ENCODE measurements at regions not wholly inside any gene's neighbourhood (a gene's known extent, or its start where the extent isn't known, plus 50 kb on each side); places are given as distances from the start of the nearest gene placed in this dataset.

- no peak for DNase-seq
These were observed 225.6 kb downstream of the HAUS1 start for GRCh38 chr18:46329736-46330246.

- DNase-seq, result no peak
These were observed 227.1 kb downstream of the HAUS1 start for GRCh38 chr18:46331316-46331715.

DNA sequence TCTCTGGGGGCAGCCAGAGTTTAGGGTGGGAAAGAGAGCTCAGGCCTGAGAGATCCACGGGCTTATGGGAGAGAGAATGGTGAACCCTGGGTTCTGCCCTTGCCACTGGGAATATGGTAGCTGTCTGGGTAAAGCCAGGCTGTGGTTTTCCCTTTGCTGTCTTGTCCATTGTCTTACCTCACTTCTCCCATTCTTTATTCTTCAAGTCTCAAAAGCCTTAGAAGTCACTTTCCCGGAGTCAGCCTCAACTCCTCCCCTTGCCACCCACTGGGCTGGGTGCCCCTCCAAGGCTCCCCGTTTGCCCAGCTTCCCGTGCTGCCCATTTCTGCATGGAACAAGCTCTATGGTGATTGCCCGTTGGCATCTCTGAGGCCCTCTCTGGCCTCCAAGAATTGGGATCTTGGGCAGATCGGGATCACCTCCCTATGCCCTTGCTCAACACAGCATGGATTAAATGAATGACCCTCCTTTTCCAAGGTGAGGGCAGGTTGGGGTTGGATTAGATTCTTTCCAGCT is 228.2 kb downstream of the HAUS1 start:
- DNase-seq, result no peak

GRCh38 chr18:46332921-46333341 is 228.7 kb downstream of the HAUS1 start:
- DNase-seq, result peak; percentile 33

DNA sequence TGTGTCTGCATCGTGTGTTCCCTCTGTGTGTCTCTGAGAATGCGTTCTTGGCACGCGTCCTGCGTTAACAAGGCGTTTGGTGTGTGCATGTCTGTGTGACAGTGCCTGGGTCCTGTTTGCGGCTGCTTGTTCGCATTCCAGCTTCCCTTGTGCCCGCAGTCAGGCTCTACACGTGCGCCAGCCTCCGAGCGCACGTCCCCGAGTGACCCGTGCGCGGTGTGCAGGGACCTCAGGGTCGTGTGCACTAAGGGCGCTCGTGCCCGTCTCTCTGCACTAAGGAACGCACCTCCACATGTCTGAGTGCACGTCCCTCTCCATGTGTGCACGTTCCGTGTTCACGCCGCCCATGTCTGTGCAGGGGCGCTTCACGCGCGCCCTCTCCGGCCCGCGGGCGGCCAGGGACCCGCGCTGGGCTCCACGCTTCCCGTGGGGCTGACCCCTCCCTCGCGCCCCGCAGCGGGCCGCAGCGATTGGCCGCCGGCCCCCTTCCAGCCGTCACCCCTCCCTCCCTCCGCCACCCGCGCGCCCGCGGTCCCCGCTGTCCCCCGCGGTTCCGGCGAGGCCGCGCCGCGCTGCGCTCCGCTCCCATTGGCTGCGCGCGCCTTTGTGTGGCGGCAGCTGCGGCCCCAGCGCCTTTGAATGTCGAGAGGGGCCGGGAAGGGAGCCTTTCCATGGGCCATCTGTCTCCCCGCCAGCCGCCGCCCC is 229.4 kb downstream of the HAUS1 start:
- DNase-seq, result peak; percentile 33

GRCh38 chr18:46334868-46335281 is 230.7 kb downstream of the HAUS1 start:
- DNase-seq, result peak; percentile 14

- DNase-seq, result no peak
These were observed 231.4 kb downstream of the HAUS1 start for GRCh38 chr18:46335534-46336101.

DNA sequence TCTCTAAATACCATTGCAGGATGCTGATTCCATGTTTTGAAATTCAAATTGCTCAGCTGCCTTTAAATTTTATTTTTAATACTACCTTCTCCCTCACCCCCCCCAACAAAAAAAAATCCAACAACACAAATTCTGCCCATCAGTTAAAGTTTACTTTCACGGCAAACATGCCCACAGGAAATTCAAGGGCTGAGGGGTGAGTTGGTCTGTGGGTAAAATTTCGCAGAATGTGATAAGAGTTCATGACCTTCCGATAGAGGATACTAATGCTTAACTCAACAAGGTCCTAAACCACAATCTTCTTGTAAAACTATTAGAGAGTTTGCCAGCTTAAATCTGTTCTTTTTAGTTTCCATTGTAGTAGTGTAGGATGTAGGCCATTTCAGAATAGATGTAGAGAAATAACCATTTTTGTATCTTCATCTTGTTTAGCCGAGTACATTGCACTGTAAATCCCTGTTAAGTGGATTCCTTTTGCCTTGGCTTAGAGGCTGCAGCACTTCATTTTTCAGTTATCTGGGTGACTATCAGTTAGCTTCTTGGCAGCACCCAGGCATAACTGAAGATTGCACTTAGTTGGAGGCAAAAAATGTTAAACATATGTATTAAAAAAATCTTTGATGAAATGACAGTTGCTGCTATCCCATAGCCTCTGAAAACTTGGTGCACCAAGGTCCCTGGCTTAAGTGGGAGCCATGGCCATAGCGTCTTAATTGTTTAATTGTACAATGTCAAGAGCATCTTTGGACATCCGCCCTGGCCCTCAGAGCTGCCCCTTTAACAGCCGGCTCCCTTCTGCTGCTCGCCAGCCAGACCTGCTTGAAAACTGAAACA is 232.3 kb downstream of the HAUS1 start:
- no peak for DNase-seq

DNA sequence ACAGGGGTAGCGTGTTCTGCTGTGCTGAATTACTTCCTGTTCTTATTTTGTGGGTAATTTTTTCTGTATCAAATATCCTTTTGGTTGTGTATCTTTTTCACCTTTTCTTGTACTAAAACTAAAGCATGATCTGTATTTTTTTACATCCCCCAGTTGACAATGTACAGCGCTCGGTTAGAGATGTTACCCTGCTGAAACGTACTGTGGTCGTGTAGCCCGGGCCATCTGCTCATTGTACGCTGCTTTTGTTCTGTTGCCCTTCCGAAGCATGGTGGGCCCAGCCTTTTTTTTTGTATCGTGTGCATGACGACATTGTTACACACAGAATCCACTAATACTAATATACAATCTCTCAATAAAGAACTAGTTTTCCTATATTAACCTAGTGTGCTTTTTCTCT is 233.1 kb downstream of the HAUS1 start:
- no peak for DNase-seq

- no peak for DNase-seq
These were observed 234.0 kb downstream of the HAUS1 start for GRCh38 chr18:46338205-46338604.

DNA sequence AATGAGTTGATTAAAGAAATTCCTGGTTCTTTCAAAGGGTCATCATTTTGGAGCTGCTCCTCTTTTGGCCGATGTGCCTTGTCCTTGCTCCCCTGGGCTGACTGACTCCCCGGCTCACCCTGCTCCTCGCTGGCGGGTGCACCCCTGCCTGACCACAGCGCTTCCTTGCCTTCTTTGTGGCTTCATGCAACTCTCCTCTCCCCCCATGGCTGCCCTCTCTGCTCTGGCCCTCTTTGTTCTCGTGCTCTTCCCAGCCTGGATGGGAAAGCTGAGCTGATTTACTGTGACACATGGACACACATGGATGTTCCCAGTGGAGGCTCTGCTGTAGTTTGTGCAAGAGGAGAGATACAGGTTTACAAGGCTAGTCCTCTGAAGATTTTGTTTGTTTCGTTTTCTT is 234.6 kb downstream of the HAUS1 start:
- DNase-seq, result no peak

- no peak for DNase-seq
These were observed 236.5 kb downstream of the HAUS1 start for GRCh38 chr18:46340716-46341115.

- no peak for DNase-seq
These were observed 237.9 kb downstream of the HAUS1 start for GRCh38 chr18:46341986-46342525.

- DNase-seq, result no peak
These were observed 239.3 kb downstream of the HAUS1 start for GRCh38 chr18:46343456-46343855.

GRCh38 chr18:46343931-46344372 is 239.8 kb downstream of the HAUS1 start:
- no peak for DNase-seq

GRCh38 chr18:46344416-46345180 is 240.4 kb downstream of the HAUS1 start:
- no peak for DNase-seq

DNA sequence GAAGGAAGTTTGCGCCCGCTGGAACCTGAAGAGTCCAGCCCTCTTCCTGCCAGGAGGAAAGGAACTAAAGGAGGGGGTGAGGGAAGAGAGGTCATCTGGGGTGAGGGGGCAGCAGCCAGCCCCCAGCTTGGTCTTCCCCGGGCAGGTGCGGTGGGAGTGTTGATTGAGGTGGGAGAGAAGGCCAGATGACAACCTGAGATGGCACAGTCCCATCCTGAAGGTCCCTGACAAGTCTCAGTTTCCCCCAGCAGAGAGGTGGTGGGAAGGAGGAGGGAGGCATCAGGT is 240.9 kb downstream of the HAUS1 start:
- no peak for DNase-seq

DNA sequence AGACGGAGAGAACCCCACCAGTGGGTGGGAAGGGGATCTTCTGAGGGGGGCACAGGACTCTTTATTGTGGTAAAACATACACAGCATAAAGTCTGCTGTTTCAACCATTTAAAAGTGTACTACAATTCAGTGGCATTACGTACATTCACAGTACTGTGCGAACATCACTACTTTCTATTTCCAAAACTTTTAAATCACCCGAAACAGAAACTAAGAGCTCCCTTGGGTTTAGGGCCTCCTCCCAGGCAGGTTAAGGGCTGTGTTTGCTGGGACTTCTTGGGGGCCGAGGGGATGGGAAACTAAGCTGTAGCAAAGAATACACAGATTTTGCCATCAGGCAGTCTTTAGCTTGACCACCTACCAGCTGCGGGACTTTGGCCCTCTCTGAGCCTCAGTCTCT is 242.0 kb downstream of the HAUS1 start:
- DNase-seq, result no peak

DNA sequence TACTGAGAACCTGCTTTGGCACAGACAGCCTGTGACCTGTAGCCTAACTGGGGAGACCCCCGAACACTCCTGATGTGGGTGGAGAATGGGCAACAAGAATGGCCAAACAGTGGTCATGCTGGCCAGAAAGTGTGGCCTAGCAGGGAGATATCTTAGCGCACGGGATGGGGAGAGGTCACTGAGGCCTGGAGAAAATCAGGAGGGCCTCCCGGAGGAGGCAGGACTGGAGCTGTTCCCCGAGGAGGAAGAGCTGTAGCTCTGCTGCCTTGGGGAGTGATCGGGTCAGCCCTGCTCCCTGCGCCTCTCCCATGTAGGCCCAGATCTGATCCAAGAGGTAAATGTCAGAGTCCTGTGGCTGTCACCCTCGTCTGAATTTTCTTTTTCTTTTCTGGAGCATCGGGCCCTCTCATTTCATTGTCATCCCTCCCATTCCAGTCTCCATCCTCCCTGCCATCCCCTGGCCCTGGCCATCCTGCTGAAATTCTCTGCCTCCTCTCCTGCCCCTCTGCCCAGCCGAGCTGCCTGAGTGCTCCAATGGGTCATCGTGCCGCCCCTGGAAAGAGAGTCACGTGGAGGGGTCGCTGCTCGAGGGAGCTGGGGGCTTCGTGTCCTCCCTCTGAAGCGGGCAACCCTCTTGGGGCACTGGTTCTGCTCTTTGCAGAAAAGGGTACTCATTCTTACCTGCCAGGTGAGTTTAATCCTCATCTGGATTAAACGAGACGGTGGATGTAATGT is 242.9 kb downstream of the HAUS1 start:
- no peak for DNase-seq

DNA sequence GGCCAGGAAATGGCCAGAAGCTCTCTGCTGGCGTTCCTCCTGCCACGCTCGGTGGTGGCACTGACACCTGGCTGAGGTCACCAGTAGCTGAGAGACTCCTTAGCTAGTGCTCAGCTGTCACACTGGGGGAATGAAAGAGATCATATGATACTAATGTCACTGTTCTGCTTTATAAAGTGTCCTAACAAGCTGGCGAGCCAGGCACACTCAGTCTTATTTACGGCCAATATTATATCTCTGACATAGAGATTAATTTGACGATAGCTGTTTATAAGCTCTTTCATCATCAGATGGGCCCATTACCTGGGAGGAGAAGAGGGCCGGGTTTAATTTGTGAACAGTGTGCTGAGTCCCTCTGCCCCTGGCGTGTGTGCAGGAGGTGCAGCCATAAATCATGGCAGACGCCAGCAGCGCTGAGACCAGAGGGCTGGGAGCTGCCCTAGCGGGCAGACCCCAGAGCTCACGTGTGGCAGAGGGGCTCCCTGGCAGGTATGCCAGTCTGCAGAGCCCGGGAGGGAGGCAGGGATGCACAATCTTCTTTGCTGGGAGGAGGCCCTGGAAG is 246.5 kb downstream of the HAUS1 start:
- DNase-seq, result no peak

DNA sequence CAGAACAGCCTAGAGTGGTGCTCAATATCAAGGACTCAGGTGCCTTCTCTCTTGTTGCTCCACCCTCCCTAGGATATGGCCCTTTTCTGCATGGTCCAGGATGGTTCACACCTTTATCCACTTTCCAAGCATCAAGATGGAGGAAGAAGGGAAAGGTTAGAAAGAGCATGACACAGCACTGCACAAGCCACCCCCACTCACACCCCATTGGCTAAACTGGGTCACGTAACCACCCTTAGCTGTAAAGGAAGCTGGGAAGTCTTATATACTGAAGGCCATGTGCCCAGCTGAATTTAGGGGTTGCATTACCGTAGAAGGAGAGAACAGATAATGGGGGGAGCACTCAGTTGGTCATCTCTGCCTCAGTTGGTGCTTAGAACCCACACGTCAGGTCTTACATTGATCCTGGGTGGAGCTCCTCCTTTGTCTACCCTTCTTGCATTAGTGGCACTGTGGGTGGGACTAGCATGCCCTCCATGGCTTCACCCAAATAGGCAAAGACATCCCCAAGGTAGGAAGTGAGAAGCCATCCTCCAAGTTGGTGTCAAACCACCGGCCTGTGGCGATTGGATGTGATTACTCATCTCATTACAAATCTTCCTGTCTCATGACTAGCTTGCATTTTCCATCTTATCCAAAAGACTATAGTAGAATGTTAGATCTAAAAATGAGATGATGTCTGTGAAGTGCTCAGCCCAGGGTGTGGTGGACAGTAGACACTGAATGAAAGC is 248.5 kb downstream of the HAUS1 start:
- DNase-seq, result no peak
